GM10266 (cell line): ENCODE measurements at regions not wholly inside any gene's neighbourhood (a gene's known extent, or its start where the extent isn't known, plus 50 kb on each side); places are given as distances from the start of the nearest gene placed in this dataset.

ENCODE experiments used
- DNase-seq: peaks from one replicate; pipeline ENCODE4 v3.0.0; 2012; ENCODE audit errors: extremely low spot score
- TF ChIP-seq, protein P1 (sequence below): IDR thresholded peaks from 2 replicates; pipeline ENCODE4 v1.5.1; 2012; ENCODE audit warnings: mild to moderate bottlenecking, low read depth; ENCODE audit not compliant: control insufficient read depth, insufficient read depth; ENCODE audit errors: missing control alignments

DNA sequence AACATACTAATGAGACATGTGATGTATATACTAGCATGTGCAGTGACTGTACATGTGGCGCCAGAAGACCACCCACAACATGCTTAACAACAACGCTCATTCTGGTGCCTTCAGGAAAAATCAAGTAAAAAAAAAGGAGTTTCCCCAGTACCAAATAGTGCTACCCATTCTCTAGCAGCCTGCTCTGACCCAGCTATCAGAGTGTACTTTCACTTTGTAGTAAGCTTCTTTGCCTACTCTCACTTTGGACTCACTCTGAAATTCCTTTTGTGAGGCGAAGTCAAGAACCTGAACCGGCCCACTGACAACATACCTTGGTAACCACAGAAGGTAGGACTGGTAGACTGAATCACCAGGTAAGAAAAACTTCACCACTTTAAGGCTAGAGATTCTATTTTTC is 1100.0 kb downstream of the GRIK2 start:
- no peak for DNase-seq
- TF ChIP-seq, protein P1, sequence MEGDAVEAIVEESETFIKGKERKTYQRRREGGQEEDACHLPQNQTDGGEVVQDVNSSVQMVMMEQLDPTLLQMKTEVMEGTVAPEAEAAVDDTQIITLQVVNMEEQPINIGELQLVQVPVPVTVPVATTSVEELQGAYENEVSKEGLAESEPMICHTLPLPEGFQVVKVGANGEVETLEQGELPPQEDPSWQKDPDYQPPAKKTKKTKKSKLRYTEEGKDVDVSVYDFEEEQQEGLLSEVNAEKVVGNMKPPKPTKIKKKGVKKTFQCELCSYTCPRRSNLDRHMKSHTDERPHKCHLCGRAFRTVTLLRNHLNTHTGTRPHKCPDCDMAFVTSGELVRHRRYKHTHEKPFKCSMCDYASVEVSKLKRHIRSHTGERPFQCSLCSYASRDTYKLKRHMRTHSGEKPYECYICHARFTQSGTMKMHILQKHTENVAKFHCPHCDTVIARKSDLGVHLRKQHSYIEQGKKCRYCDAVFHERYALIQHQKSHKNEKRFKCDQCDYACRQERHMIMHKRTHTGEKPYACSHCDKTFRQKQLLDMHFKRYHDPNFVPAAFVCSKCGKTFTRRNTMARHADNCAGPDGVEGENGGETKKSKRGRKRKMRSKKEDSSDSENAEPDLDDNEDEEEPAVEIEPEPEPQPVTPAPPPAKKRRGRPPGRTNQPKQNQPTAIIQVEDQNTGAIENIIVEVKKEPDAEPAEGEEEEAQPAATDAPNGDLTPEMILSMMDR: no peak

GRCh38 chr6:102488729-102489128 is 1095.2 kb downstream of the GRIK2 start:
- DNase-seq: no peak
- TF ChIP-seq, protein P1: no peak

DNA sequence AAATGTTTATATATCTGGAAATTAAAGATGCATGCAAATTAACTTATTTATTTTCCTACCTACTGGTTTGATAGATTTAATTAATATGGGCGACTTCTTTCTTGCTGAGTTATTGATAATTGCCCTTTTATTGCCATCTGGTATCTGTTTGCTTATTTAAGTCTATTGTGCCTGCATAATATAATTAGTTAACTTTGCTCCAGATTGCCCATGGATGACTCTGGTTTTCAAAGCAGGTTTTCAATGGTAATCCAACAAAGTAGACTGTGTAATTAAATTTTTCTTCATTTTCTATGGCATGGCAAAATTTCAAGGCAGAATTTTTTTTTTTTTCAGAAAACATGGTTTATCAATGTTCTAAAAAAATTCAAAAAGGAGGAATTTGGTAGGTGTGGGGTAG is 1092.0 kb downstream of the GRIK2 start:
- DNase-seq: no peak
- TF ChIP-seq, protein P1: no peak

DNA sequence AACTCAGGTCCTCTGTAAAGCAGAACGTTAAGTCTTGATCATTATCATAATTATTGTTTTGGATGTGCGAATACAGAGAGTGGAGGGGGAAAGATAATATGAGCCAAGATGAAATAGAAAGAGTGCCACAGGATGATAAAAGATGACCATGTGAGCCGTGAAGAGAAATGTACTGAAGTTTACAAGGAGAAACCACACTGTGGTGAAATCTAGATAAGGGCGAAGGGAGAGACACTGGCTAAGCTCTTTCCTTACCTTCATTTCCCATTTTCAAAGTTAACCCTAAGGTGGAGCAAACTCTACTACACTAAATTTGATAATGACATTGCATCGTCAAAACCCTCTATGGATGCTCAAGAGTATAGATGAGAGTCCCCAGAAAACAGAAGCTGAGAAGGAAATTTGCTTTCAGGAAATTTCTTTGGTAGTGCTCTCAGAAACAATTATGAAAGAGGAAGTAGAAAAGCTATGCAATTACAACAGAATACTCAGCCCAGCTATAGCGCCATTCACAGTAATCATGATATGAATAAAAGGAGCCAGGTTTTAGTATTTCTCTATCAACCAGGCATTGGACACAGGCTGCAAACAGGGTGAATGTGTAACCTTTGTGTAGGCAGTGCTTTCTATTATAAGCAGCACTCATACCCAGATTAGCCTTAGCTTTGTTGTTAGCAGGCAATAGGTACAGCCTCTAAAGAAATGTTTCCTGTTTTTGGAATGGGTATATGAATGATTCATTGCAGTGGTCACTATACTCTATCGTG is 1080.7 kb downstream of the GRIK2 start:
- TF ChIP-seq, protein P1: no peak
- DNase-seq: no peak

DNA sequence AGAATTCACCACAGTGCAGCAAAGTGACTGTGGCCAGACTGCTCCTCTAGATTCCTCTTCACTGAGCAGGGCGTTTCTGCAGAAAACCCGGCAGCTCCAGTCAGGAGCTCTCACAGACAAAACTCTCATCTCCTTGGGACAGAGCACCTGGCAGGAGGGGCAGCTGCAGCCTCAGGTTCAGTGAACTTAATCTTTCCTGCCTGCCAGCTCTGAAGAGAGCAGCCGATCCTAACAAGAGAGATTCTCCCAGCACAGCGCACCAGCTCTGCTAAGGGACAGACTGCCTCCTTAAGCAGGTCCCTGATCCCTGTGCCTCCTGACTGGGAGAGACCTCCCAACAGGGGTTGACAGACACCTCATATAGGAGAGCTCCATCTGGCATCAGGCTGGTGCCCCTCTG is 1065.5 kb downstream of the GRIK2 start:
- TF ChIP-seq, protein P1: no peak
- no peak for DNase-seq

DNA sequence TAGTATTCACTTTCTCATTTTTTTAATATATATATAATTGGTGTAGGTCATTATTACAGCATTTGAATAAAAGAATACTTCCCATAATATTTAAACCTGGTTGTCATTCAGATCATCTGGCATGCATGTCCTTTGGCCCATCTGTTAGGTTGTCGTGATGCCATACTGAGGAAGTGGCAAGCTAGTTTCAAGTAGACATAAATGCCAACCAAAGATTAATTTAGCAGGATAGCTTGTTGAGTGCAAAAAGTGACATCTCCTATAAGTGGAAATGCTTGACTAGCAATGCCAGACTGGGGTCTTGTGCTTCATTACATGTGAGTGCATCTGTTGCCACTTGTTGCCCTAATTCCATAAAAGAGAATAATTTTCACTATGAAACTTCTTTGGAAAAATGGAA is 1044.7 kb downstream of the GRIK2 start:
- TF ChIP-seq, protein P1: no peak
- DNase-seq: no peak

DNA sequence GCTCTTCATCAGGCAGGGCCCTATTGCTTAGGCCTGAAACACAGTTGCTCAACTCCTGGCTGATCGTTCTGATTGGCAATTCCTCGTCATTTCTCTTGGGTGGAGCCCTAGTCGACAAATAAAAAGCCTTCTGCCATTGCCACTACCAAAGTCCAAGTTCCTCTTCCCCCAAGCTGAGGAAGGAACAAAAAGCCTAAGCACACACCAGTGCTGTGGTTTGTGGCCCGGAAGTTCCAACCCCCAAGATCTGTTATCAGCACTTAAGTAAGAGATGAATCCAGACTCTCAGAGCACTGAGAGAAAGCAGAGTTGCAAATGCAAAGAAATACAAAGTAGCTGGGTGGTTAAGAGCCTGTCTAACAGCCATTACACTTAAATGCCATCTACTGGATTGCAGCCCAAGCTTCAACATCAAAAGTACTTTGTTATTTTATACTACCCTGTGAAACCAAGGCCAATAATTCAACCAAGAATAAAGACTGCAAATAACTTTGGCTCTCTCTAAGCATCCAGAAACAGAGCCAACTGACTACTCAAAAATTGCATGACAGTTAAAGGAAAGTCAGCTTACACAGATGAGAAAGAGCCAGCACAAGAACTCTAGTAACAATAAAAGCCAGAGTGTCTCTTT is 1024.0 kb downstream of the GRIK2 start:
- no peak for DNase-seq
- TF ChIP-seq, protein P1: no peak
